ENCODE measurements at regions not wholly inside any gene's neighbourhood (a gene's known extent, or its start where the extent isn't known, plus 50 kb on each side); places are given as distances from the start of the nearest gene placed in this dataset.

GRCh38 chr15:96472681-96473080, 142.2 kb downstream of the NR2F2 start (continued):
- TF ChIP-seq ZNF501 (tag by site-specific recombination; IDR thresholded peaks at IDR 0.05) = no peak

- H3K27ac ChIP-seq (ENCODE audit: extremely low read depth, low read depth, low read length) = no peak overlapping the region
- H3K36me3 ChIP-seq (ENCODE audit: control insufficient read depth in 2 of 2, insufficient read depth in 1 of 2, low read length in 2 of 2) = no peaks in the 10 kb centered on the region
- no peak overlapping the region for H3K4me3 ChIP-seq (ENCODE audit: low read depth, low read length)
- POLR2A ChIA-PET = no interaction called here
- no peak for TF ChIP-seq ZNF596 (tag by site-specific recombination; IDR thresholded peaks at IDR 0.05)
- no peak for TF ChIP-seq ZNF692 (tag by site-specific recombination; IDR thresholded peaks at IDR 0.05)
- no peak for TF ChIP-seq ZNF423 (tag by site-specific recombination; IDR thresholded peaks at IDR 0.05)
- no peak for TF ChIP-seq ZBTB11 (tag by site-specific recombination; conservative IDR thresholded peaks at IDR 0.05; ENCODE audit: low read depth)
- TF ChIP-seq ZNF792 (tag by site-specific recombination; IDR thresholded peaks at IDR 0.05) = no peak
- no peak for TF ChIP-seq ZXDB (tag by site-specific recombination; IDR thresholded peaks at IDR 0.05)
- TF ChIP-seq ZNF16 (tag by site-specific recombination; IDR thresholded peaks at IDR 0.05; ENCODE audit: low read depth) = no peak
- no peak for TF ChIP-seq ZNF639 (tag by site-specific recombination; IDR thresholded peaks at IDR 0.05)
- TF ChIP-seq ZNF26 (tag by site-specific recombination; IDR thresholded peaks at IDR 0.05) = no peak
- no peak for TF ChIP-seq ZNF707 (tag by site-specific recombination; IDR thresholded peaks at IDR 0.05)
- CTCF ChIA-PET = interaction anchor here (0.7 to 1.0 kb wide), 3 partner anchors 9 to 552 kb away, joined by 3 to 5 read pairs (median 3); no protein-coding TSS in a partner anchor
- H3K9me3 ChIP-seq (ENCODE audit: control insufficient read depth, insufficient read depth, low read depth, low read length) = no peaks in the 10 kb centered on the region
- H3K4me1 ChIP-seq (ENCODE audit: control insufficient read depth, insufficient read depth, low read length) = 0 out of 2 replicates have a peak, but pooled peaks cover 3% of the 10 kb centered on the region
These were observed 143.1 kb downstream of the NR2F2 start for GRCh38 chr15:96473556-96473955.

- H3K9me3 ChIP-seq (ENCODE audit: control insufficient read depth, insufficient read depth, low read depth, low read length) = no peaks in the 10 kb centered on the region
- POLR2A ChIA-PET = no interaction called here
- 0 out of 2 replicates have a peak, but pooled peaks cover 3% of the 10 kb centered on the region for H3K4me1 ChIP-seq (ENCODE audit: control insufficient read depth, insufficient read depth, low read length)
- no peak overlapping the region for H3K4me3 ChIP-seq (ENCODE audit: low read depth, low read length)
- no peaks in the 10 kb centered on the region for H3K36me3 ChIP-seq (ENCODE audit: control insufficient read depth in 2 of 2, insufficient read depth in 1 of 2, low read length in 2 of 2)
- CTCF ChIA-PET = interaction anchor here (0.7 to 1.0 kb wide), 3 partner anchors 9 to 551 kb away, joined by 3 to 5 read pairs (median 3); no protein-coding TSS in a partner anchor
- H3K27ac ChIP-seq (ENCODE audit: extremely low read depth, low read depth, low read length) = no peak overlapping the region
- TF ChIP-seq ZXDB (tag by site-specific recombination; IDR thresholded peaks at IDR 0.05) = peak; percentile 43; the same call in 1 of the 2 replicates
- TF ChIP-seq ZBTB21 (tag by site-specific recombination; IDR thresholded peaks at IDR 0.05) = no peak
- peak; percentile 66 for TF ChIP-seq TCF7L2 (IDR thresholded peaks at IDR 0.05; ENCODE audit: borderline replicate concordance, low read depth, low read length)
- 0 out of 2 replicates have a peak, but pooled peaks have one; percentile 15 for TF ChIP-seq ZNF610 (tag by site-specific recombination; IDR thresholded peaks at IDR 0.05; ENCODE audit: borderline replicate concordance)
- peak; percentile 39; the same call in 1 of the 2 replicates for TF ChIP-seq ZNF843 (tag by site-specific recombination; IDR thresholded peaks at IDR 0.05)
- no peak for TF ChIP-seq ZNF704 (tag by site-specific recombination; IDR thresholded peaks at IDR 0.05)
- TF ChIP-seq SP7 (tag by site-specific recombination; IDR thresholded peaks at IDR 0.05) = peak; percentile 89
- TF ChIP-seq OSR2 (tag by site-specific recombination; IDR thresholded peaks at IDR 0.05) = peak; percentile 77
- no peak for TF ChIP-seq PBX3 (CRISPR knock-in tag; IDR thresholded peaks at IDR 0.05)
- TF ChIP-seq ZEB2 (tag by site-specific recombination; IDR thresholded peaks at IDR 0.05) = peak; percentile 57; the same call in 1 of the 2 replicates
- peak; percentile 56; the same call in 1 of the 2 replicates for TF ChIP-seq TRIM28 (IDR thresholded peaks at IDR 0.05; ENCODE audit: borderline replicate concordance, low read length)
- no peak for TF ChIP-seq SP3 (tag by site-specific recombination; IDR thresholded peaks at IDR 0.05)
- TF ChIP-seq HOXA7 (CRISPR knock-in tag; IDR thresholded peaks at IDR 0.05; ENCODE audit: borderline replicate concordance) = no peak
These were observed 143.7 kb downstream of the NR2F2 start for GRCh38 chr15:96474231-96474664.

Data from HEK293 (cell line).